WERI-Rb-1 (cell line): ENCODE measurements at regions not wholly inside any gene's neighbourhood (a gene's known extent, or its start where the extent isn't known, plus 50 kb on each side); places are given as distances from the start of the nearest gene placed in this dataset.
"Not testable (repeated sequence)": the region's sequence is repeated elsewhere in the genome, so short reads cannot be mapped to it uniquely, and the experiment has no call there.

ENCODE experiments used
- DNase-seq: peaks from one replicate; pipeline ENCODE4 v3.0.0-alpha.2; 2020
- H3K27ac ChIP-seq: fragments of 250-450 bp; sonication (Bioruptor Pico); 2 replicates; pipeline ENCODE4 v1.5.1; 2020; ENCODE audit warnings: mild to moderate bottlenecking, moderate library complexity
- H3K27me3 ChIP-seq: fragments of 250-450 bp; sonication (Bioruptor Pico); 2 replicates; pipeline ENCODE4 v1.5.1; 2021; ENCODE audit warnings: mild to moderate bottlenecking, low read depth, moderate library complexity; ENCODE audit not compliant: insufficient read depth, severe bottlenecking
- H3K36me3 ChIP-seq: fragments of 250-450 bp; sonication (Bioruptor Pico); 2 replicates; pipeline ENCODE4 v1.5.1; 2020; ENCODE audit warnings: mild to moderate bottlenecking, moderate library complexity
- H3K4me3 ChIP-seq: 2 replicates; pipeline ENCODE4 v1.5.1; 2011; ENCODE audit warnings: low read depth, mild to moderate bottlenecking, control low read depth, low read length
- H3K9me3 ChIP-seq: fragments of 250-450 bp; sonication (Bioruptor Pico); 2 replicates; pipeline ENCODE4 v1.5.1; 2021; ENCODE audit warnings: mild to moderate bottlenecking, moderate library complexity; ENCODE audit not compliant: severe bottlenecking
- CTCF ChIP-seq: IDR thresholded peaks from 2 replicates; pipeline ENCODE4 v1.5.1; 2011; ENCODE audit warnings: low read depth, mild to moderate bottlenecking, control low read depth, inconsistent platforms, low read length

GRCh38 chr17:16861152-16861551, 110.8 kb downstream of the TNFRSF13B start:
- not testable (repeated sequence) for H3K27me3 ChIP-seq, H3K4me3 ChIP-seq, H3K27ac ChIP-seq, H3K36me3 ChIP-seq, DNase-seq, H3K9me3 ChIP-seq
- peak; percentile 17; the same call in 1 of the 2 replicates for TF ChIP-seq CTCF

GRCh38 chr17:16860467-16860866, 111.5 kb downstream of the TNFRSF13B start:
- not testable (repeated sequence) for H3K27ac ChIP-seq, DNase-seq, H3K27me3 ChIP-seq, H3K9me3 ChIP-seq, H3K4me3 ChIP-seq, H3K36me3 ChIP-seq

- not testable (repeated sequence) for DNase-seq, H3K27ac ChIP-seq, H3K27me3 ChIP-seq, H3K9me3 ChIP-seq, H3K4me3 ChIP-seq, H3K36me3 ChIP-seq
Observed at GRCh38 chr17:16859515-16859914, 112.4 kb downstream of the TNFRSF13B start.

GRCh38 chr17:16857746-16858145, 114.2 kb downstream of the TNFRSF13B start:
- H3K27ac ChIP-seq, H3K36me3 ChIP-seq, H3K4me3 ChIP-seq, H3K9me3 ChIP-seq, DNase-seq, H3K27me3 ChIP-seq: not testable (repeated sequence)

GRCh38 chr17:16856846-16857245, 115.1 kb downstream of the TNFRSF13B start:
- H3K9me3 ChIP-seq, H3K4me3 ChIP-seq, DNase-seq, H3K27ac ChIP-seq, H3K27me3 ChIP-seq, H3K36me3 ChIP-seq: not testable (repeated sequence)

- H3K36me3 ChIP-seq, H3K27ac ChIP-seq, H3K9me3 ChIP-seq, H3K4me3 ChIP-seq, H3K27me3 ChIP-seq, DNase-seq: not testable (repeated sequence)
Observed at GRCh38 chr17:16856171-16856570, 115.7 kb downstream of the TNFRSF13B start.

- DNase-seq, H3K9me3 ChIP-seq, H3K36me3 ChIP-seq, H3K27me3 ChIP-seq, H3K27ac ChIP-seq, H3K4me3 ChIP-seq: not testable (repeated sequence)
Observed at GRCh38 chr17:16854636-16855035, 117.3 kb downstream of the TNFRSF13B start.

GRCh38 chr17:16853661-16854320, 118.1 kb downstream of the TNFRSF13B start:
- Histone ChIP-seq H3K27me3 (no peaks in the 10 kb centered on the region), H3K4me3 (no peak overlapping the region), H3K9me3 (no peaks in the 10 kb centered on the region), H3K27ac (no peak overlapping the region), H3K36me3 (no peaks in the 10 kb centered on the region)
- TF ChIP-seq CTCF = no peak
- DNase-seq = no peak

- not testable (repeated sequence) for H3K27me3 ChIP-seq, H3K4me3 ChIP-seq, H3K9me3 ChIP-seq, H3K27ac ChIP-seq, H3K36me3 ChIP-seq, DNase-seq
Observed at GRCh38 chr17:16849861-16850260, 122.1 kb downstream of the TNFRSF13B start.

GRCh38 chr17:16848997-16849396, 122.9 kb downstream of the TNFRSF13B start:
- H3K27ac ChIP-seq, H3K9me3 ChIP-seq, H3K4me3 ChIP-seq, DNase-seq, H3K36me3 ChIP-seq, H3K27me3 ChIP-seq: not testable (repeated sequence)

- not testable (repeated sequence) for H3K27me3 ChIP-seq, DNase-seq, H3K36me3 ChIP-seq, H3K9me3 ChIP-seq, H3K4me3 ChIP-seq, H3K27ac ChIP-seq
Observed at GRCh38 chr17:16845098-16845497, 126.8 kb downstream of the TNFRSF13B start.

GRCh38 chr17:16844669-16845068, 127.2 kb downstream of the TNFRSF13B start:
- not testable (repeated sequence) for H3K4me3 ChIP-seq, H3K27ac ChIP-seq, H3K9me3 ChIP-seq, H3K27me3 ChIP-seq, H3K36me3 ChIP-seq
- peak; percentile 26 for DNase-seq

GRCh38 chr17:16843511-16843910, 128.4 kb downstream of the TNFRSF13B start:
- H3K27me3 ChIP-seq, DNase-seq, H3K36me3 ChIP-seq, H3K4me3 ChIP-seq, H3K9me3 ChIP-seq, H3K27ac ChIP-seq: not testable (repeated sequence)
